HEK293T (cell line): ENCODE measurements at regions not wholly inside any gene's neighbourhood (a gene's known extent, or its start where the extent isn't known, plus 50 kb on each side); places are given as distances from the start of the nearest gene placed in this dataset.

Experiments
- FOXK2 ChIP-seq: fragments of 450-650 bp; IDR thresholded peaks from 2 replicates; pipeline ENCODE4 v1.6.1; 2016; ENCODE audit warnings: mild to moderate bottlenecking
- ZNF384 ChIP-seq: fragments of 450-650 bp; IDR thresholded peaks from 2 replicates; pipeline ENCODE4 v1.6.1; 2016

GRCh38 chr6:12403201-12403826 lies 113.2 kb downstream of the EDN1 start:
- no peak for TF ChIP-seq ZNF384
- no peak for TF ChIP-seq FOXK2
